DMS114 treated with DMSO at 0.1 percent for 48 hours (cell line): ENCODE measurements at regions not wholly inside any gene's neighbourhood (a gene's known extent, or its start where the extent isn't known, plus 50 kb on each side); places are given as distances from the start of the nearest gene placed in this dataset.

ENCODE experiments used
- DNase-seq: peaks from one replicate; lab custom pipeline; 2025; ENCODE audit not compliant: unreplicated experiment; lab: John Stamatoyannopoulos, UW

DNA sequence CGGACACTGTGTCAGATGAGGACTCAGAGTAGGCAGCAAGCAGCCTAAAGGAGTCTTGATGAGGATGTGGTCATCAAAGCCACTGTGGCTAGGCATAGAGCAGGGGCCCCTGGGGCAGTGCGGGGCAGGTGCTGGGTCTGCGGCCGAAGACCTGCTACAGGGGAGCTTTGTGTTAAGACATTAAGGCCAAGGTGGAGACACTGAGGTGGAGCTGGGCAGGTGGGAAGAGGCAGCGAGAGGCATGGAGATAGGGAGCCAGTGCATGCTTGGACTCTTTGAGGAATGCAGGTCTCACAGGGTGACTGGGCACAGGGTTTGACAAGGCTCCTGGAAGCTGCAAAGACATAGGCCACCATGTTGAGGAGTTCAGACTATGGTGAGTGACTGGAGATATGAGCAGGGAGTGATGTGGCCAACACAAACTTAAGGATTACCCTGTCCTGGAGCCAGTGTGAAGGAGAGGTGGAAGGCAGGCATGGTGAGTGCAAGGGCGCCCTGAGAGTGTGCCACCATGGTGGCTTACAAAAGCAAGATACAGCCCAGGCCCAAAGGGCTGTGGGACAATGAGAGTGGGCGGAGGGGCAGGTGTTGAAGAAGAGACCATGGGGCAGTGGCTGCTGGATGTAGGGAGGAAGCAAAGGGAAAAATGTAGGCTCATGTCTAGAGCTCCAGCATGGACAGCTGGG lies 450.9 kb upstream of the HS6ST1 start:
- DNase-seq, result no peak

DNA sequence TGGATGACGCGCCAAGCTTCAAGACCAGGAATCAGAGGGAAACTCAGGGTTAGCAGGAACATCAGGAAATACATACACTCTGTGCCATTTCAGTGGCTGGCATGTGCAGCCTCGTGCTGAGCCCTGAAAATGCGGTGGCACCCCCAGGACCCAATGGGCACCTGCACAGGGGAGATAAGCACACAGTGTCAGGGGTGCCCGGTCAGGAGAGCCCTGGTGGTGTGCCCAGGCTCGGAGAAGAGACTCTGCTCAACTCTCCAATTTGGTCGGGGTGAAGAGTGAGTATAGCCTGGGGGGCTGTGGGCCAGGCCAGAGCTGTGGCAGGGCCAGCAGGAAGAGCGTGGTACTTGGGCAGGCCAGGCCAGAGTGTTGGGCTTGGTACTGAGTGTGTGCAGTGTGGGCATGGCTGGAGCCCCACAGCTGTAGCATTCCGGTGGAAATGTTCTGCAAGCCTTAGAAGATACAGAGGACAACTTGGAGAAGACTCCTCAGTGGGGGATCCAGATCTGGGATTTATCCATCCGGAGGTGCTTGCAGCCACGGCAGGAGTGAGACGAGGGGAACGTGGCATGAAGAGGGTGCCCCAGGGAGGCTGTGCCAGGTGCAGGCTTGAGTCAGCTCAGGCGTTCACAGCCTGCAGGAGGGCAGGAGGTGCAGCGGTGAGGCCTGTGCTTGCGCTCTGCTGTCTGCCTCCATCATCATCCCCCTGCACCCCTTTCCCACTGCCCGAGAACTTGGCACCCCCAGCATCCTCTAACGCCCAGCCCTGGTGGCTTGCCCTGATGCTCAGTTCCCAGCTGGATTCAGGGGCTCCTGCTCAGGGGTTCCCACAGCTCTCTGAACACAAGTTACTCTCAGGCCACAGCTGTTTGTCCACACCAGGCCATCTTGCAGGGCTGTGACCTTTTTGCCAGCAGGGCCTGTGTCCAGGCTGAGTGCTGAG lies 451.7 kb upstream of the HS6ST1 start:
- no peak for DNase-seq

DNA sequence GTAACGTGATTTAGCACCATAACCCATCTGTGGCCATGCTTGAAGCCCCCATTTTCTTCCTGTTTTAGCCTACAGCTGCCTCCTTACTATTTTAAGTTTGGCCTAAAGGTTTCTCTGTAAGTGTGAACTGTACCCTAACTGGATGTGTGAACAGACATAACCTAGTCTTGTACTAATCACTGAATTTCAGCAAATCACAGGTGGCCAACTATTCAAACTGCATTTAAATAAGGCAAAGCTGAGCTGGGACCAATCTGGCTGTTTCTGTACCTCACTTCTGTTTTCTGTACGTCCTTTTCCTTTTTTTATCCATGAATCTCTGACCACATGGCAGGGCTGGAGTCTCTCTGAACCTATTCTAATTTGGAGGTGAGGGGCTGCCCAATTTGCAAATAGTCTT lies 452.7 kb upstream of the HS6ST1 start:
- DNase-seq, result no peak

DNA sequence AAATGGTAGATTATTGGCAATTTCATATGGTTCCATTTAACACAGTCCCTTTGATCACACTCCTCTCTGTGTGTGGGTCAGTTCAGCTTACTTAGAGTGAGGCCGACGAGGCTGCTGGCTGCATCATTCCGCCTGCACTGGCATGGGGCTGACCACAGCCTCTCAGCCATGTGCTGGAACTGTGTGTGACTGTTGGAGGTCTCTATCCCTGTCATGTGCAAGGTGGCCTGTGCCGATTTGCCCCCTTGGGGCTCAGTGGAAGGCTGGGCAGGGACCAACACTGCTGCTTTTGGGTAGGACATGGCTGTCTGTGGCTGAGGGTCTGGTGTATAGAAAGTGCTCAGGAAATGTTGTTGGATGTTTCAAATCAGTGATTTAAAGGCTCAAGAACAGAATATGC lies 454.0 kb upstream of the HS6ST1 start:
- no peak for DNase-seq

DNA sequence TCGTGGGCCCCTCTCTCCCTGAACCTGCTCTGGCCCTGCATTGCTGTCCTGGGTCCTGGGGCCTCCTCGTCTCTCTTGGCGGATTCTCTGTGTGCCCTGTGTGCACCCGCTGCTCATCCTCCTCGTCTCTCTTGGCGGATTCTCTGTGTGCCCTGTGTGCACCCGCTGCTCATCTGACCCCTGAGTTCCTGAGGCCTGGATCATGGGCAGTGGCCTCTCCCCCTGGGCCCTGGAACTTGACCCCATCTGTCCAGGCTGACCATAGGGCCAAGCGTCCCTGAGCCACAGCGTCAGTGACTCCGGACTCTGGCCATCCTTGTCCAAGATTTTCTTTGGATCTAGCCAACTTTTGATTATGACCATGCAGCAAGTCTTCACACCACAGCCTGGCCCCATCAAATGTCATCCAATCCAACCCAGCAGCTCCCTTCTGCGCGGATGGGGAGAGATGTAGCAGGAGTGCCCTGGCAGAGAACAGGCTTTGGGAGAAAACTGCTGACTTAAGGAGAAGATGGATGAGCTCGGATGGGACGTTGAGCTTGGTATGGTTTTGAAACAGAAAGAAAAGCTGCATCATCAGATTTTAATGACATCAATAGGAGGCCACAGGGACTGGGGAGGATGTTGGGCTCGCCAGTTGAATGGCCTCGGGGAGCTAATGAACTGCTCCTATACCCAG lies 455.1 kb upstream of the HS6ST1 start:
- no peak for DNase-seq

DNA sequence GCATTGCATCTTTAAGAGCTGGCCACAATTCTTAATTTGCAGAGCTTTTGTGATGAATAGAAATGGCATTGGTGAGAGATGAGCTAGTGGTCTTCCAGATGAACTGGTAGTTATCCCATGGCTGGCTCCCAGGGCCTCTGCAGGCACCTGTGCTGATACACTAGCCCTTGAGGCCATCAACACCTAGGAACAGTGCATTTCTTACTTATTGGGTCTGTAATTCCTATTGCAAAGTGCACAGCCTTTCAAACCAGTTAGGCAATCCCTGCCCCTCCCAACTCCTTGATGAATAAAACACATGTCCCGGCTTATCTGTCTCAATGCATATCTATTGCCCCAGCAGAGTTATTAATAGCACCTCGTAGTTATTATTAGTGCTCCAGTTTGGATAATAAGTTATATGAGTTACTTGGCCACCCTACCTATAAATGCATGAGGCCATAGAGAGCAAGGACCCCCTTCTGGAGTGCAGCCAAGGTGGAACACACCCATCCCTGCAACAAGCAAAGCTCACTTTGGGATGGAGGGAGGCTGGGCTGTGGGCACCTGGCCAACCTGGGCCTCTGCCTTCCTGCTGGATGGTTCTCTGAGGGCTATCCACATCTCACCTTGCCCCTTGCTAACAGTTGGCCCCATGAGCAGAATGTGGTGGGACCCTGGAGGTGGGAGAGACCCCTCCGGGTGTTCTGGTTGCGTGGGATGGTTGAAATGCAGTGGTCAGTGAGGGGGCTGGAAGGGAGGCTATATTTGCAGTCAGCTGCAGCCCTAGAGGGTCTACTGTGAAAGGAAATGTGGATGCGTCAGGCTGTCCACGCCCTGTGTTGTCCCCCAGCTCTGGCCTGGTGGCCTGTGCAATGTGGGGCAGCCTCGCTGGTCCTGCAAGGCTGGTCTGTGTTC lies 455.9 kb upstream of the HS6ST1 start:
- DNase-seq, result no peak

DNA sequence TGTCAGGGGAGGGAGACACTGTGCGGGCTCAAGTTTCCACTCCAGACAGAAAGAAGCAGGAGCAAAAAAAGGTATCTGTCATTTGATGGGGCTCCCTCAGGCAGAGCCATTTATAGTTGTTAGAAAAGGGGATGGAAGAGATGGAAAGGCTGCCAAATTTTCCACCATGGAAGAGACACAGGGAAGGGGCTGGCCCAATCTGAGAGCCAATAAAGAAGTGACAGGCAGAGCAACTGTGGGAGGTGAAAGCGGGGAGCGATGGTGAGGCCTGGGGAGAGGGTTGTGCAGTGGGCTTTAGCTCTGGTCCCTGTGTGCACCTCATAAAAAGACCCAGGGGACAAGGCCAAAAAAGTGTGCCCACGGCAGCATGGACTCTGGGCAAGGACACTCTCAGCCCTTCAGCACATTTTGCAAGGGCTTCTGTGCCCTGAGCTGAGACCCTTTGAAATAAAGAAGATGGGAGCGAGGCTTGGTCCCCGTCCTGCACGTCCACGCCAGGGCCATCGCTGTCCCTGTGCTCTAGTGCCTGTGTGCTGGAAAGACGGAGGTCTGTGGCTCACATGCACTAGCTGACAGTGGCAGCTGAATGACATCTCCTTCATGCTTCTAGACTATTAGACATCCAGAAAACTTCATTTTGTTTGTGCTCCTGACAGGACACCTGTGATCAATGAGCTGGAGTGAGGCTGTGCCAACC lies 456.7 kb upstream of the HS6ST1 start:
- DNase-seq, result no peak

DNA sequence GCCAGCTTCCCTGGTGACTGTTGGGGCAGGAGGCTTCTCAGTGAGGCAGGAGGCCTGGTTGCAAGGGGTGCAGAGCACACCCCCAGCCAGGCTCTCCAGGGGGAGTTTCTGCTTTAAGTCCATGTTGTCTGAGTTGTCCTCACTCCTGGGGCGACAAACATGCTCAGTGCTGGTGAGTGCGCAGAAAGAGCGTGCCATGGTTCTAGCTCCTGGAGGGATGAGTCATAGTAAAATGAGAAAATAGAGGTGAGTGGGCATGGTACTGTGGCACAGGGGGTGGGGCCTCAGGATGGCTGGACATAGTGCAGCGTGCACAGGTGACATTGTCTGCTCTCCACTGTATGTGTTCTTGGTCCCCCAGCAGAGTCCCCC lies 457.2 kb upstream of the HS6ST1 start:
- DNase-seq, result no peak

DNA sequence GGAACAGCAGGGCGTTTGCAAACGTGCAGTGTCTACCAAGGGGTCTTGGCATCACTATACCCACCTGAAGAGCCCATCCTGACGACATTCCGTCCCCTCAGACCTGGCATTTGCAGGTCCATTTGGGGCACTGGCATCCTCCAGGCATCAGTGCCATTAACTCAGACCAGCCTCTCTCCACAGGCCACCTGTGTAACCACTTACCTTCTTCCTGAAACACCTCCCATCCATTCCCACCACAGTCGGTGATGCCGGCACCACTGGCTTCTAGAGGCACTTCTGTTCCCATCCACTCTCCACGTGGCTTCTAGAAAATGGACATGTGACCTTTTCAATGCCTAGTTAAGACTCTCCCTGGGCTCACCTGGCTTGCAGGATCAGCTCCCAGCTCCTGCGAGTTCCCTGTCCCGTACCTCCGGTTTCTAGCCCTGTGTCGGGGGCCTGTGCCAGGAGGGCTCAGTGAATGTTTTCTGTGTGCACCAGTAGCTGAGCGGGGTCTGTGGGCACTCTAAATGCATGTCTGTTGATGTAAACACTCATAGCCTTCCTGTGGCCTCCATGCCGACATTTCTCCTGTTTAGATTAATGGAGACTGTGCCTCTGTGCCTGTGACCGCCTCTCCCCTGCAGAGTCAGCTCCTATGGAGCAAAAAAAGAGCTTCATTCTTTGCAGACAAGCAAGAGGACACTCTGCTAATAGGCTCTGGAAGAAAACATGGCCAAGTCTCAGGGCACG lies 458.0 kb upstream of the HS6ST1 start:
- DNase-seq, result no peak

DNA sequence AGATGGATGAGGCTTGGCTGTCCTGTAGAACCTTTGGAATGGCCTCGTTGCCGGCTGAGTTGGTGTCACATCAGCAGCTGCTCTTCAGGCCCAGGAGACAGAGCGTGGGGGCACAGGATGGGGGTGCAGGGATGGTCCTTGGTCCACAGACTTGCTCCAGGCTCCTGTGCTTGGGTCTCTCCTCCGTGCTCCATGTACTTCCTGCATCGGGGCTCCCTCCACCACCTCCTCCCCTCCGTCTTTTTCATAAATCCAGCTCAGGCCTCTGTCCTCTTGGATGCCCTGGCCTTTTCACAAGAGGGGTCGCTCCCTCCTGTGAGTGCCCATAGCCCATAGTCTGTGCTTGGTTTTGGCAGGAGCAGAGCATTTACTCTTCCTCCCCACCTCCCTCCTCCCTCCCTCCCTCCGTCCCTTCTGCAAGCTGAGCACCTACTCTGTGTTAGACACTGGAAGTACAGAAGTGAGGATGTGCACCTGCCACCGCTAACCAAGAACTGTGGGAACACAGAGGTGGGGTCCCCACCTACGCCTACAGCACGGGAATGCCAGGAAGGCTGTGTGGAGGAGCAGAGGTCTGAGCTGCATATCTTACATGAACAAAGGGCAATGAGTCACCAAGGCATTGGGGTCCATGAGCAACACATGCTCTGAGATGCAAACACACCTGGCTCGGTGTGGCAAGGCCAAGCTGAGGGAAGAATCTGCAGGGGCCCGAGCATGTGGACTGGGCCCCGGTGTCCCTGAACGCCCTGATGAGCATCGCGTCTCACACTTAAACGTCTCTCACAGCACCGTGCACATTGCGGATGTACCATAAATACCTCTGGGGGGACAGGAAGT lies 458.7 kb upstream of the HS6ST1 start:
- DNase-seq, result no peak

DNA sequence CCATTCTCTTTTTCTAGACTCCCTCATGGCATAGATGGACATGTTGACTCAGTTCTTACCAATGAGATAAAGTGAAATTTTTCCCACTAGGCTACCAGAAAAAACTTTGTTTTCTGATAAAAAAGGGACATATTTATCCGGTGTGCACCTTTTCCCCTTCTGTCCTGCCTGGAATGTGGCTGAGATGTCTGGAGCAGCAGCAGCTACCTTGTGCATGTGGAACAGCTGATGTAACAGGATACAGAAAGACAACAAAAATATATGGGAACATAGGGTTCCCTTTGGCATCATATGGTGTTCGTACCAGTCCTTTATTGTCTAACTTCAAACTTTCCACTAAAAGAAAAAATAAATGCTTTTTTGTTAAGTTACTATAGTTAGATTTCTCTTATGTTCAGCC lies 460.2 kb upstream of the HS6ST1 start:
- DNase-seq, result no peak

DNA sequence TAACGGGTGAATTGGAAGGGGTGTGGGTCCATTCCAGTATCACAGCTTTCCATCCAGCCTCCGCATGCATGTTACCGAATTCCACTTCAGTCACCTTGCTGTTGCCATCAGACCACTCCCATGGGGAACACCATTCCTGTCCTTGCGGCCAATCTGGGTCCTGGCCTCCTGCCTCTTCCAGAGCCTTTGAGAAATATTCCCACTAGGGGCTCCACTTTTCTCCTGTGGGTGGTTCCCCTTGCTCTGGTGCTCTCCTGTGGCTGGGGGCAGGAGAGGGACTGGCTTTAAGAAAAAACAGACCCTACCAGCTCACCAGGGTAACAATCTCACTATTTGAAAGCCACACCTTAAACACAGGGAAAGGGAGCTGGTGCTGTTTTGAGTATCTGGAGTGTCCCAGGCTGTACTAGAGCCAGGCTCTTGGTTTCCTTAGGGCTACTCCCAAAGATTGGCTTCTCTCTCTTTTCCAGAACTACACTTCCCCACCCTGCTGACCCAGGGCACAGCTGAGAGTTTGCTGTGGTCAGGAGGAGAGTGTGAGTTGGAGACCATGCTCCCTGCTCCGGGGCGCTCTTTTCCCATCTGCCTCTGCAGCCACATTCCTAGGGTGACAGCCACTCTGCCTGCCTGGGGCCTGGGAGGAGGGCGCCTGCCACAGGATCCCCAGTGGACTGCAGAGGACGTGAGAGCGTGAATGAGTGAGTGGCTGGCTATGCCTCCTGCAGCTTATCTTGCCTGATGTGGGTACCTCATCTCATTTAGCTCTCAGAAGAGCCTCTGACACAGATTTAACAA lies 460.8 kb upstream of the HS6ST1 start:
- DNase-seq, result no peak

DNA sequence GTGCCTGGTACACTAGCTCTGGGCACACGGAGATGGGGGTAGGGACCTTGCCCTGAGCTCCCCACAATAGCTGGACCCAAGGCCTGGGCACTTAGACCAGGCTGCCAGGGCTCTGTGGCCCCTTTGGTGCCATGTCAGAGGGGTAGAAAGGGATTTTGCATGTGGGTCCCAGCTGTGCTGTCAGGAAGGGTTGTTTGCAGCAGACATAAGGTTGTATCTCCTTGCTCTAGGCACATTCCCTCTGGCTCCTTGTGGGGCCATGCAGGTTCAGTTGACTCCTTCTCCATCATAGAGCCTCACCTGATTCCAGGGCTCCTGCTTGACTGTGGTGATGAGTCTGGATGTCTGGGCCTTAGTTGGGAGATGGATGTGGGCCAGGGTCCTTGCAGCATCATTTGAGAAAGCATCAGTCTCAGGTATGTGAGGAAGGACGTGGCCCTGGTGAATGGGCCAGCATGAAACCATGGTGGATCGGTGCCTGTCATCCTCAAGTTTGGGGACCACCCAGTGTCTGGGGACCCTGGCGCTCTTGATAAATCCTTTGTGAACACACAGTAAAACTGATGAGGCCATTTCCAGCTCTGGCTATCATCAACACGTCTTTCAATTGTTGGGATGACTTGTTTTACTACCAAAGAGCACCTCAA lies 461.9 kb upstream of the HS6ST1 start:
- DNase-seq, result no peak

DNA sequence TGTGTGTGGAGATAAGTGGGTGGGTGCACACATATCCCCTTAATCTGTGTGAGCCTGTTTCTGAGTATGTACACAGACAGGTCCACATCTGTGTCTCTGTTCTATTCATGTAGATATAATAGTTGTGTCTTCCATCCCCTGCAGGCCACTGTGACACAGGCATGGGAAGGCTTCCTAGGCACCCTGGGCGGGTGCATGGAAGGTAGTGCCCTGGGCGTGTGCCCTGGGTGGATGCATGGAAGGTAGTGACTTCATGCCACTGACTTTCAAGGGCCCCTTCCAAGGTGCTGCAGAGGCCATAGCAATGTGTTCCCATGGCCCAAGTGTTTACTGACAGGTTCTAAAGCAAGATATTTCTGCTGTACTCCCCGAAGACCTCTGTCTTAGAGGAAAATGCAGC lies 462.5 kb upstream of the HS6ST1 start:
- DNase-seq, result no peak

DNA sequence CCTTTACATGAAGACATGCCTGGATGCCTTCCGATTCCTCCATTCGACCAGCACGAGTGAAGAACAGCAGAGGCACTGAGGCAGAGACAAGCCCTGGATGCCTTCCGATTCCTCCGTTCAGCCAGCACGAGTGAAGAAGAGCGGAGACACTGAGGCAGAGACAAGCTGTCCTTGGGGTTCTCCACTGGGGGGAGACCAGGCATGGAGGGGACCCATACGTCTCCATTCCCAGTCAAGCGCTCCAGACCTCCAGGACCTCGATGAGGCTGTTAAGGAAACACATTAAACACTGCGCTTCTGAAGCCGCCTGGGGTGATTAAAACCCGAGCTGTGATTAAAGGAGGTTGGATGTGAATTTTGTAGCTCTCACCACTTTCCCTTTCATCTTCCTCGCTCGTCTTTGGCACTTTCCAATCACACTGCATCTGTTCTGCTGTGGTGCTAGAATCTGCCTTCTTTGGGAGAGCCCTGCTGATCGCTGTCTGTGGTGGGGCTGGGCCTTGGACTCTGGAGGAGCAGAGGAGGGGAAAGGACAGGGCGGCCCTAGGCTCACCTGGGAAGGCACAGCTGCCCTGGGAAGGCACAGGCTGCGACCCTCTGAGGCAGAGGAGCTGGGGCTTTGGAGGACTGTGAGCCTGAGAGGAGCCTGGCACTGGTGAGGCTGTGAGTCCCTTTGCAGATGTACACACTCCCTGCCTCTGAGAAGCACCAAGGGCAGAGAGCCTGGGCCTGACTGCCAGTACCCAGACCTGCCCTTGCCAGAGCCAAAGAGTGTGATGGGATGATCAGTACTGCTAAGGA lies 463.1 kb upstream of the HS6ST1 start:
- DNase-seq, result no peak

DNA sequence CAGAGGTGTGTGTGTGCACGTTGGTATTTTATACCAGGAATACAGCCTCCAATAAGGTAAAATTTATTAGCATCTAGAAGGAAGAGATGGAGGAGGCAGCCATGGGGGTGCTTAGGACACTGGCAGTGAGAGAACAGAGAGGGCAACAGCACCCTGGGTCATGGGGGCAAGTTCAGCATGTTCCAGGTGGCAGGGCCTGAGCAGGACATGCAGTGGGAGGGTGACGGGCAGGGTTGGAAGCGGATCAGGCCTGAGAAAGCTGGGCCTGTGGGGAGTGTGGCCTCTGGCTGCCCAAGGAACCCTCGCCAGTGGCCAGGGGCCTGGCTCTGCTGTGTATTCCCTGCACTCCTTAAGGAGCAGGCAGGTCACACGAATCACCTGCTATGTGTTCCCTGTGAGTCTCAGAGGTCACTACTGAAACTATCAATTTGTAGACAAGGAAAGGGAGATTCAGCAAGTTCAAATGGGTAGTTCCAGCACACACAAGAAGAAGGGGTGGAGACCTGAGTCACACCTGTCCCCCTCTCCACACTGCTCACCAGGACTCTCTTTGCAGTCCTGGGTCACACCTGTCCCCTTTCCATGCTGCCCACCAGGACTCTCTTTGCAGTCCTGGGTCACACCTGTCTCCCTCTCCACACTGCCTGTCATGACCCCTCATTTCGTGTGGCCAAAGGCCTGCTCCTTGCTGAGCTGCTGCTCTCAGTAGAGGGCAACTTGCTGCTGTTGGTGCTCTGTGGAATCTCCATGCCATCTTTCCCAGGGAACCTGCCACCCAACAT lies 463.9 kb upstream of the HS6ST1 start:
- no peak for DNase-seq
